CD4-positive, alpha-beta T cell treated with Interleukin-4 for 4 hours (primary cell): ENCODE measurements at regions not wholly inside any gene's neighbourhood (a gene's known extent, or its start where the extent isn't known, plus 50 kb on each side); places are given as distances from the start of the nearest gene placed in this dataset.
"Not testable (repeated sequence)": the region's sequence is repeated elsewhere in the genome, so short reads cannot be mapped to it uniquely, and the experiment has no call there.

ENCODE experiments used
- DNase-seq: peaks from one replicate; pipeline ENCODE4 v3.0.0-alpha.2; 2020

DNA sequence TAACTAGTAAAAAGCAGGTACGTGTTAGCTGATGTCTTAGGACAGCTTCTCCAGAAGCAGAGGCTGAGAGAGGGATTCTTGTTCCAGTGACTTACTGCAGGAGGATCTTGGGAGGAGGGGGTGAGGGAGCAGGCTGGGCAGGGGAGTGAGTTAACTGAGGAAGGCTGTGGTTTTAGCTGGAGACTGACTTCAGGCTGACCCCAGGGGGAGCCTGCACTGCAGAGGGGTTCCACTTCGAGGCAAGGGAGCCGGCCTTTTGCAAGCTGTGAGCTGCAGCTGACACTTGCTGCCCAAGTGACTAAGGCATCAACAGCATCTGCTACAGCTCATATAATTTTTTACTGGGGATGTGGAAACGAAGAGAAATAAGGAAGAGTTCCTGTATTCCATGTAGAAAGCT, 50.4 kb upstream of the SOD1 start:
- DNase-seq = no peak

DNA sequence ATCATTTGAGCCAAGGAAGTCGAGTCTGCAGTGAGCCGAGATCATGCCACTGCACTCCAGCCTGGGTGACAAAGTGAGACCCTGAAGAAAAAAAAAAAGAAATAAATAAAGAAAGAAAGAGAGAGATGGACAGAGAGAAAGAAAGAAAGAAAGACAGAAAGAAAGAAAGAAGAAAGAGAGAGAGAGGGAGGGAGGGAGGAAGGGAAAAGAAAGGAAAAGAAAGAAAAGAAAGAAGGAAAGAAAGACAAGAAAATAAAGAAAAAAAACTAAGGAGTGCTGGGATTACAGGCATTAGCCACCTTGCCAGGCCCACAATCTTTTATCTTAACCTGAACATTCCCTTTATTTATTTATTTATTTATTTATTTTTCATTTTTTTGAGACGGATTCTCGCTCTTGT, 51.7 kb upstream of the SOD1 start:
- DNase-seq = no peak

DNA sequence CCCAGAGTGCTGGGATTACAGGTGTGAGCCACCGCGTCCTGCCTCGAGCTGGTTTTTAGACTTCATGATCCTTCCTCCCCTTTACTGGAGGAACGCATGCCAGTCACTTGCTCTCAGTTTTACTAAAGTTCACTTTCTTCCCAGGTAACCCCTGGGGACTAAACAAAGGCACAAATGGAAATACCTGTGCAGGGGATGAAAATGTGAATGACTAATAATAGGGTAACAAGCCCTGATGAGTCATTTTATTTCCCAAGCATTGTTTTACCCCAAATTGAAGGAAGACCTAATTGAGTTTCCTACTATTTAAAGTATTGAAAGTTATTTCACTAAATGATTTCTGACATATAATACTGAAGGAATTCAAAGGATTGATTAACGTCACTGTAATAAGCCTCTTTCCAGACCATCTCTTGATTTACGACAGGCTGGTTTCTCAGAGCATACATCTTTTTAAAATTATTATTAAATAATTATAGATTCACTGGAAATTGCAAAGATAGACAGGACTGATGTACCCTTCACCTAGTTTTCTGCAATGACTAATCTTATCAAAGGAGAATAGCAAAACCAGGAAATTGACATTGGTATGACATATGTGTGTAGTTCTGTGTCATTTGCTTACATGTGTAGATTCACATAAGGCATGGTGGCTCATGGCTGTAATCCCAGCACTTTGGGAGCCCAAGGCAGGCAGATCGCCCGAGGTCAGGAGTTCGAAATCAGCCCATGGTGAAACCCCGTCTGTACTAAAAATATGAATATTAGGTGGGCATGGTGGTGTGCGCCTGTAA, 53.2 kb upstream of the SOD1 start:
- no peak for DNase-seq

DNA sequence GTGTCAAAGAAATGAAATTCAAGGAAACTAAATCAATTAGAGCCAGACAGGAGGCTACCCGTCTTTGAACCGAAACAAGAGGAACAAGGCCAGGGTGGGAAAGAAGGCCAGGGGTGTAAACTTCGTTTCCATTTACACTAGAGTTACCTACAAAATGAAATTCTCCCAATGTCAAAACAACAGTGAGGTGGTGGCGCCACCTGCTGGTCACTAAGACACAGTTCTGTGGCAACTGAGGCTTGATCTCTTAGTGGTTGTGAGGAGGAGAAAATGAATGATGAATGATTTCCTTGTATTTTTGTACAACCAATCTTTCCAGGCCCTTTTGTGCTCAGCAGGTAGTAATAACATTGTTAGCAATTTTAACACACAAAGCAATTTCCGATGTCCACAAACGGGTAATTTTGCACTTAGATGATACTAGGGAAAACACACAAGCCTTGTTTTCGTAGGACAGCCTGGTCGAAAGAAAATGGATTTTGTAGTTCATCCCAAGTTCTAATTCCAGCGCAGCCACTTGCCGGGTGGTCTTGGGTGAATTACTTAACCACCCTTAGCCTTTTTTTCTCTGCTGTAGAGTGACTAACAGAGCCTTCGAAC, 54.8 kb upstream of the SOD1 start:
- peak; percentile 71 for DNase-seq

DNA sequence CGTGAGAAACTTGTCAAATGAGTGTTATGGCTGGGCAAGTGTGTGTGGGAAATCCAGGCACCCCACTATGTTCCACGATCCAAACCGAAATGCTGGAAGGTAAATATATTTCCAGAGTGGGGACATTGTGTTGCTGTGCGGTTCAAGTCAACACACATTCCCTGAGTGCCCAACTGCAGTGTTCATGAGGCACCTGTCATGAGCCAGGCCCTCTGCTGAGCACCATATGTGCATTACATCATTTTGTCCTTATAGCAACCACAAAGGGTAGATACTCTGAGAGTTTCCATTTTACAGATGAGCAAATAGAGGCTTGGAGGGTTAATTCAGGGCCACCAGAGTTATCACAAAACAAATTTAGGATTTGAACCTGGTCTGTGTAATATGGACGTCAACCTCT, 59.9 kb upstream of the SOD1 start:
- no peak for DNase-seq

DNA sequence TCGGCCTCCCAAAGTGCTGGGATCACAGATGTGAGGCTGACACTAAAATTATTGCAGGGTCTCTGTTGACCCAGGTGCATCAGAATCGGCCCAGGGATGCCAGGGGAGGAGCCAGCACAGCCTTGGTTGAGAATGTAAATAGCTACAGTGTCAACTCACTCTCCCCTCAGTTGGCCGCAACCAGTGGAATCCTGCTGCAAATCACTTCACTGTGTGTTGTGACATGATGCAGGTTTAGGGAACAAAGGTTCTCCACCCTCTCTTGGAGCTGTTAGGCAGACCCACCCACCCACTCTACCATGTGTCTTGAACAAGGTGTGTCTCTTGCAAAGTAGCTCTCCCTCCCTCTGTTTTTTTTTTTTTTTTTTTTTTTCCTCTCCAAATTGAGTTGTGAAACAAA, 60.5 kb upstream of the SOD1 start:
- DNase-seq = no peak

DNA sequence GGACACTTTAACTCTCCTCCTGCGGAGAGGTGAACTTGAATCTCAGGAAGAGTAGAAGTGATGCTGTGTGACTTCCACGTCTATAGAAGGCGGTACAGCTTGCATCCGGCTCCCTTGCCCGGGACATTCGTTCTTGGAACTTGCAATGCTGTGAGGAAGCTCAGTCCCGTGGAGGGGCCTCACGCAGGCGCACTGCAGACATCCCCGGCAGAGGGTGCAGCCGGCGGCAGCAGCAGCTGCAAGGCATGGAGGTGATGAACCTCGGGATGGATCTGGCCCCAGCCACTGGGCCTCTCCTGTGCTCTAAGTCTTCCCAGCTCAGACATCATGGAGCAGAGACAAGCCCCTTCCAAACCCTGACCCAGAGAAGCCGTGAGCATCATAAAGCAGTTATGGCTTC, 61.8 kb upstream of the SOD1 start:
- no peak for DNase-seq

DNA sequence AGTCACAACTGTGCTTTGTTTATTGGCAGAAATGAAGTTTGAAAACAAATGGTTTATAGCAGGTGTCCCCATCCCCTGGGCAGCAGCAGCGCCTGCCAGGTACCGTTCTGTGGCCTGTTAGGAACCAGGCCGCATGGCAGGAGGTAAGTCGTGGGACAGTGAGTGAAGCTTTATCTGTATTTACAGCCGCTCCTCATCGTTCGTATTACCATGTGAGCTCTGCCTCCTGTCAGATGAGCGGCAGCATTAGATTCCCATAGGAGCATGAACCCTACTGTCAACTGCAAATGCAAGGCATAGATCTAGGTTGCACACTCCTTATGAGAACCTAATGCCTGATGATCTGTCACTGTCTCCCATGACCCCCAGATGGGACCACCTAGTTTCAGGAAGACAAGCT, 63.4 kb upstream of the SOD1 start:
- DNase-seq = no peak

DNA sequence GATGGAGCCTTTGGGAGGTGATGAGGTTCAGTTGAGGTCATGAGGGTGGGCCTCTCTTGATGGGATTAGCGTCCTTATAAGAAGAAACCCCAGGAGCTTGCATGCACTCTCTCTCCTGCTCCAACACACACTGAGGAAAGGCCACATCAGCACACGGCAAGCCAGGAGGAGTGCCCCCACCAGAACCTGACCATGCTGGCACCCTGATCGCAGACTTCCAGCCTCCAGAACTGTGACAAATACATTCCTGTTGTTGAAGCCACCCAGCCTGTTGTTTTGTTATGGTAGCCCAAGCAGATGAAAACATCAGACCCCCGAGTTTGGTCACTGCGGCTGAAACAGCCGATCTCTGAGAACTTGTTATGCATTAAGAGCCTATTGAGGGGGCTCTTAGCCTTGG, 64.8 kb upstream of the SOD1 start:
- DNase-seq = no peak

DNA sequence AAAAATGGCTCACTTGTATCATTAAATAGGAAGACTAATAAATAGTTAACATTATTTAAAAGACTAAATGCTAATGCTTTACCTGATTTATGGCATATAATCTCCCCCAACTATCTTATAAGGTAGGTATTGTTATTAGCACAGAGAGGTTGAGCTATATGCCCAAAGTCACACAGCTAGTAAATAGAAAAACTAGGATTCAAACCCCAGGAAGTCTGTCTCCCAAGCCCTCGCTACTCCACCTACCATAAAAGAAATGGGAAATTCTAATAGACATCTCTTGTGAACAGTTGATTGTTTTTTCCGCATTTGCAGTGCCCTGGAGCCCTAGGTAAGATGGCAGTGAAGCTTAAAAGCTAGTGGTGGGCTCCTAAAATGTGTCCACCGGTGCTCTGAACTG, 65.2 kb upstream of the SOD1 start:
- no peak for DNase-seq

DNA sequence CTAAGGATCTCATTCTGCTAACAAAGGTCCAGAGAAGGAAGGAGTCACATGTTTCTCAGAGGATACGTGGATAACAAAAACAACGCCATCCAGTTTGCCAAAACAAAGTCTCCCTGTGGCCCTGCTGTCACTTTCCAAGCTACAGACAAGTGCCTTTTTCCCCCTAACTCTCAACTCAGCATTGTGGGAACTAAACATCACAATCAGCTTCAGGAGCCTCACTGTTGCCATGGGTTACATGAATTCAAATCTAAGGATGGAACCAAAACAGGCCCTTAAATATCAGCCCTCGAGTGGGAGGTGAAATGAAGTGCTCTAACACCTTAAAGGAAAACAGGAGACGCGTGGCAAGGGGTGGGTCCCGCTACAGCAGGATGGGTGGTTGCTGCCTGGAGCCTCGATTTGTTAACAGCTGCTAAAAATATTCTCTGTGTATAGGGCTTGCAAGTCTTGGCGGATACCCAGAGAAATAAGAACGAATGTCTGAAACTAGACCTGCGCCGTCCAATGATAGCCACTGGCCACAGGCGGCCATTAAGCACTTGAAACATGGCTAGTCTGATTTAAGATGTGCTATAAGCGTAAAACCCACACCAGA, 66.4 kb upstream of the SOD1 start:
- no peak for DNase-seq

DNA sequence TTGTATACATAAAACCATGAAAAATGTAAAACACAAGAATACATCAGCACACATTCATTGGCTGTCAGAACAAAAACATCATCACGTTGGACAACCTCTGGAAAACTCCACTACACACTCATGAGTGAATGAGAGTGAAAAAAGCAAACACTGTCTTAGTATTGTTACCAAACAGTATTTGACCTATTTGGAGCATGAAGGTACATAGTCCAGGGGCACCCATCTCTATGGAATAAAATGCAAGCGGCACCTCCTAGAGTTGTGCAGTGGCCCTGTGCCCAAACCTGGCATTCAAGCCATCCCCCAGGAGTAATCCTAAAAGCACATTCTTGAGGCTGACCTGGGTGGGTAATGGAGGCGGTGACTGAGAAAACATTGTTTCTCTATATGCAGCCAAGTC, 67.0 kb upstream of the SOD1 start:
- DNase-seq = no peak

DNA sequence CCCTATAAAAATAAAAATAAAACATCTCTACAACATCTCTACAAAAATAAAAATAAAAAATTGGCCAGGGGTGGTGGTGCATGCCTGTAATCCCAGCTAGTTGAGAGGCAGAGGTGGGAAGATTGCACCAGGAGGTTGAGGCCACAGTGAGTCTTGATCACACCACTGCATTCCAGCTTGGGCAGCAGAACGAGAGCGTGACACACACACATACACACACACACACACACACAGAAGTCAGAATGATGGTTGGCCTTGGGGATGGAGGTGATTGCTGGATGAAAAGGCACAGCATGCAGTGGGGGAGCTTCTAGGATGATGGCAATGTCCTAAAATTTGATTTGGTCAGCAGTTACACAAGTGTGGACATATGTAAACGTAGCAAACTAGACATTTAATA, 69.7 kb upstream of the SOD1 start:
- no peak for DNase-seq

DNA sequence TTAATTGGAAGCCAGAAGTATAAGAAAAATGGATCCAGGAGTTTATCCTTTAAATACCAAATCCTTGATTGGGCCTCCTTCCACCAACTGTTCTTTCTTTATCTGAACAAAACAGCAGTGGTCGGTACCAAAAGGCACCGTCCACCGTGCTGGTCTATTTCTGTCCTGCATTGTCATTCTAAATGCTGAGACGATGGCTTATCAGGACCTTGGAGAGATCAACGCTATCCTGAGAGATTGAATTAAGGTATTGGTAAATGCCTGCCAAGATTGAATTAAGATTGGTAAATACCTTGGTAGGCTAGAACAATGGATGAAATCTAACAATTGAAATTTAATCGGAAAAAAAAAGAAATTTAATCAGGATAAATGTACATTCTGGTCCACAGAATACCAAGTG, 73.4 kb upstream of the SOD1 start:
- no peak for DNase-seq

DNA sequence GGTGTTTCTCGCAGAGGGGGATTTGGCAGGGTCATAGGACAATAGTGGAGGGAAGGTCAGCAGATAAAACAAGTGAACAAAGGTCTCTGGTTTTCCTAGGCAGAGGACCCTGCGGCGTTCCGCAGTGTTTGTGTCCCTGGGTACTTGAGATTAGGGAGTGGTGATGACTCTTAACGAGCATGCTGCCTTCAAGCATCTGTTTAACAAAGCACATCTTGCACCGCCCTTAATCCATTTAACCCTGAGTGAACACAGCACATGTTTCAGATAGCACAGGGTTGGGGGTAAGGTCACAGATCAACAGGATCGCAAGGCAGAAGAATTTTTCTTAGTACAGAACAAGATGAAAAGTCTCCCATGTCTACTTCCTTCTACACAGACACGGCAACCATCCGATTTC, 75.6 kb upstream of the SOD1 start:
- not testable (repeated sequence) for DNase-seq

DNA sequence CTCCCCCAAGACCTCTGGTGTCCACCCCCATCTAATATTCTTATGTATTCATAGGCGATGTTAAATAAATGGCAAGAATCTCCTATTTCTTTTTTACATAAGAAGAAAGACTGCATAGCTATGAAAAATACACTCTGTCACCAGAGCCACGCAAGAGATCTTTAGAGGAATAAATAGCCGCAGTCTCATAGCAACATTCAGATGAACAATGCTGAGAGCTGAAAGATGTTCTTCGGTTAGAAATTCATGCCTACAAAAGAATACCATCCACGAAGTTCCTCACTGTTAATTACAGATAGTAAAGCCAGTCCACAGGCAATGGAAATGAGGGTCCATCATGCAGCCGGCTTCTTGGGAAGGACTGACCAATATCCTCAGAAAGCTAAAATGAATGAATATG, 76.0 kb upstream of the SOD1 start:
- DNase-seq = no peak

DNA sequence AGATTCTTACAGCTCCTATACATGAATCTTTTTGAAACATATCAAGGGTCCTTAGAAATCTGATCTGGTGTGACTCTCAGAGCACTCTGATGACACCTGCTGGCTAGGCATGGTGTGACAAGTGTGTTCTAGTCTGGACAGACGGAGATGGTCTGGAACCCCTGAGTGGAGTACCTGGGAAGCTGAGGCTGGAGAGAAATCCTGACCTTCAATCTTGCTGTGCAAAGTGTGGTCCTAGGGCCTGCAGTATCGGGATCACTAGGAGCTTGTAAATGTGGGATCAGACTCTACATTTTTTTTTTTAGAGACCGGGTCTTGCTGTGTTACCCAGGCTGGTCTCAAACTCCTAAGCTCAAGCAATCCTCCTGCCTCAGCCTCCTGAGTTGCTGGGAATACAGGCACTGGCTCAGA, 78.6 kb upstream of the SOD1 start:
- peak; percentile 65 for DNase-seq

DNA sequence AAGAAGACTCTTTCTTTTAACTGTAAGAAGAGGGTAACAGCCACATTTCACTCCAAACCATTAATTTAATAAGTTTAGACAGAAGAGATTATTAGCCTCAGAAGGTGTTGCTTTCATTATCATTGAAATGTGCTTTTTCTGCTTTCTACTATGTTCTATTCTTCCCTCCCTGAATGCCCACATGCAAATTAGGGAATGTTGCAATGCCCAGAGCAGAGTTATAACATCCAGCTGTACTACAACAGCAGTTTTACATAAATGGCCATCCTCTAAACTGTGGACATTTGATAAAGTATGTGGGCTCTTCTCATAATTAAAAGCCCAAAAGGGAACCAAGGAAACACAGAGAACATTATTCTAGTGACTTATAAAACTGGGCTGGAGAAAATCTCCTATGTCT, 82.2 kb upstream of the SOD1 start:
- DNase-seq = no peak

DNA sequence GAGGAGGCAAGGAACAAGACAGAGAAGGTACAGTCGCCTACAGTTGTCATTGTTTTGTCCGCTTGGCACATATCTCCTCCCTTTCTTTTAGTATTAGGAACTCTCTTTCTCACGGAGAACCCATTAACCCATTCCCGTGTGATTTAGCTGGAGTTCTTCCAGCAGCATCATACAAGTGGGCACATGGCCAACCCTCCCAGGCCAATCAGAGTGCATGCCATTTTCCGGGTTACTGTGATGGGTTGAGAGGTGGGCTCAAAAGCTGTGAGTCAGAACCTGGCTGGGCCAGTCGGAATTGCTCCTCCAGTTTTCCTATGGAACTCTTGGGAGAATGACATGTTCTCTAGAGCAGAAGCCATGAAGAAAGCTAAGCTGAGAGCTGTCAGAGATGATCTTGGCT, 83.1 kb upstream of the SOD1 start:
- DNase-seq = no peak

DNA sequence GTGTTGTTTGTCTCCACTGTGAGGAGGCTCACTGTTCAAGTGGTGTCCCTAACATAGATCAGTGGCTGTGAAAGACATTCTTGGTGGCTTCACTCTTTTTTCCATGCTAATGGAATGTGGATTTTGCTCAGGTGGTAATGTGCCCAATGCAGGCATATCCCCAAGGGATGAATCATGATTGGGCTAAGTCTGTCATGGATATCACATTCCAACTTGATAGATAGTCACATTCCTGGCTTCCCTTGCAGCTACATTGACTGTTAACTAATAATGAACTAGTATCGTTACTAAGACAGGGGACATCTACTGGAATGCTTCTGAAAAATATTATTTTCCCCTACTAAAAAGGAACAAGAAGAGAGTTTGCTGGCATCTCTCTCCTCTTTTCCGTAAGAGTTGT, 86.3 kb upstream of the SOD1 start:
- no peak for DNase-seq

DNA sequence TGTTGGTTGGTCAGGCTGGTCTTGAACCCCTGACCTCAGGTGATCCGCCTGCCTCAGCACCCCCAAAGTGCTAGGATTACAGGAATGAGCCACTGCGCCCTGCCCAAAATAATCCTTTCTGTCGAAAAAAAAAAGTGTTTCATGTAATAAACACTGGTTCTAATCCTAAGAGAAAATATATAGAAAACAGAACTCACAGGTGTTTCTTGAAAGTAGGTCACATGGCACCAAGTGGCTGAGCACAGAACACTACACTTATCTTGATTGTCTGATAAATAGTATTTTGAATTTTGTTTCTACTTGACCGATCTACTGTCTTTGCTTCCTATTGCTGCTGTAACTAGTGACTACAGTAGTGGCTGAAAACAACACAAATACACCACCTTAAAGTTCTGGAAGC, 87.6 kb upstream of the SOD1 start:
- no peak for DNase-seq

DNA sequence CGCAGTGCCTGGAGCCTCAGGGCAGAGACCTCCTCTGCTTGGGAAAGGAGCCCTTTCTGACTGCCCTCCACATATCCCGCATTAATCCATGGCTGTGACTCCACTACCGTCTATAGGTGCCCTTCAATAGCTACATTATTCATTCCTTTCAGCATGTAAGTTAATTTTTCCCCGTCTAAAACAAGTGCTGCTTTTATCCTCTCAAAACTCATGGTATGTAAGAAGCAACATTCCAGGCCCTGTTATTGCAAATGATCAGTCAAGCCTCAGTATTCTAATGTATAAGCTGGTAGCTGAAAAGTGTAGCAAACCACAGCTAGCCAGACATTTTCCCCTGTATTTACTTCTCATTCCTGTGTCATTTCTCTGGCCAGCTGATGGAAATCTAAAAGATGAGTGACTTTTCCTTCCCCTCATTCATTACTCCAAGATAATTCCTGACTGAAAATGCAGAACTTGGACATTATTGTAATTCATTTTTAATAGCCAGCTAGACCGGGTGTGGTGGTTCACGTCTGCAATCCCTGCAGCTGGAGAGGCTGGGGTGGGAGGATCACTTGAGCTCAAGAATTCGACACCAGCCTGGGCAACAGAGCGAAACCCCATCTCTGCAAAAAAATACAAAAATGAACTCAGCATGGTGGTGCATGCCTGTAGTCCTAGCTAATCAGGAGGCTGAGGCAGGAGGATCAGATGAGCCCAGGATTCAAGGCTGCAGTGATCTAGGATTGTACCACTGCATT, 88.5 kb upstream of the SOD1 start:
- no peak for DNase-seq

DNA sequence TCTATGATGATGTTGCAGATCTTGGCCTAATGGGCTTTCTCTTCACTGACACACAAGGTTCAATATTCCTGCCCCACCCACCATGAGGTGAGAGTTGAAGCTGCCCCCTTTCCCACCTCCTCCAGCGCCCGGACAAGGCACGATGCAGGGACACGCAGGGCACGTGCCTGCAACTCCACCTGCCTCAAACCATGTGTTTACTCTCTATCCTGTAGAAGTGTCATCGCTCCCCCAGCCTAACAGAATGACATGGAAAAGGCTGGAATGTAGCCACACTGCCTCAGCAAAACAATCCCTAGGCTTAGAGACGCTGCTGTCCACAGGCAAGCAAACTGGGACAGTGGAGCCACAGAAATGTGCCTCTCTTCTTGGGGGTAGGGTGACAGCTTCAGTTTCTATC, 92.9 kb upstream of the SOD1 start:
- no peak for DNase-seq

DNA sequence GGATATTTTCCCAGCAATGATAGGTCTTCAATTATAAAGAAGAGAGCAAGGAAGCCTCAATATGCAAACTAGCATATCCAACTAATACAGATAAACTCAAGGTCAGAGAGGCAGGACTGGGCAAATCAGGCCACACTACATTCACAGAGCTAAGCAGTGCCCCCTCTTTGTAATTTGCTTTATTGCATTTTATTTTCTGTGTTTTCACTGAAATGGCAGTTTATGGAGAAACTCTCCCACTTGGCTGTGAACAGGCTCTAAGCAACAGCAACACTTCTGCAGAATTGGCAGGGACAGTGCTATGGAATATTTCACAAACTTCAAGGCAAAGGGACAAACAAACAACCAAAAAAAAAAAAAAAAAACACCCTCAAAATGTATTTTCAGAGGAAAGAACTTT, 93.4 kb upstream of the SOD1 start:
- no peak for DNase-seq
